ENCODE measurements at regions not wholly inside any gene's neighbourhood (a gene's known extent, or its start where the extent isn't known, plus 50 kb on each side); places are given as distances from the start of the nearest gene placed in this dataset.

DNA sequence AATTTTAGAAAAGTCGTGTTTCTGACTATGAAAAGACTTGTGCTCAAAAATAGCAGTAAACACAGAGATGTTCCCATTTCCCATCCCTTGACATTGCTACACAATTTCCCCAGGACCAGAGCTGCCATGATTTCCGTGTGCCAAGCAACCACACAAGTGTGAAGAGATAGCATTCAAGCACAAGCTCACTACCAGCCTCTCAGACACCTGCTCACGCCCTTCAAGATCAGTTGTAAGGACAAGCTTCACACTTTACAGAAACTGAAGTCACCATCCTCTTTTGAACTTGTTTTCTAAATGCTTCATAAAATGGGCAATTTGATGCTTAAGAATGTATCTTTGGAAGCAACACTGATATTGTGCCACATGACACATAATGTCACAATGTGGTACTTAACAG lies 333.1 kb downstream of the CAAP1 start:
- DNase-seq (ENCODE audit: insufficient read length, low spot score): no peak
- no peak for FAIRE-seq
- TF ChIP-seq, protein P1, sequence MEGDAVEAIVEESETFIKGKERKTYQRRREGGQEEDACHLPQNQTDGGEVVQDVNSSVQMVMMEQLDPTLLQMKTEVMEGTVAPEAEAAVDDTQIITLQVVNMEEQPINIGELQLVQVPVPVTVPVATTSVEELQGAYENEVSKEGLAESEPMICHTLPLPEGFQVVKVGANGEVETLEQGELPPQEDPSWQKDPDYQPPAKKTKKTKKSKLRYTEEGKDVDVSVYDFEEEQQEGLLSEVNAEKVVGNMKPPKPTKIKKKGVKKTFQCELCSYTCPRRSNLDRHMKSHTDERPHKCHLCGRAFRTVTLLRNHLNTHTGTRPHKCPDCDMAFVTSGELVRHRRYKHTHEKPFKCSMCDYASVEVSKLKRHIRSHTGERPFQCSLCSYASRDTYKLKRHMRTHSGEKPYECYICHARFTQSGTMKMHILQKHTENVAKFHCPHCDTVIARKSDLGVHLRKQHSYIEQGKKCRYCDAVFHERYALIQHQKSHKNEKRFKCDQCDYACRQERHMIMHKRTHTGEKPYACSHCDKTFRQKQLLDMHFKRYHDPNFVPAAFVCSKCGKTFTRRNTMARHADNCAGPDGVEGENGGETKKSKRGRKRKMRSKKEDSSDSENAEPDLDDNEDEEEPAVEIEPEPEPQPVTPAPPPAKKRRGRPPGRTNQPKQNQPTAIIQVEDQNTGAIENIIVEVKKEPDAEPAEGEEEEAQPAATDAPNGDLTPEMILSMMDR (IDR thresholded peaks at IDR 0.05; ENCODE audit: insufficient read depth, missing control alignments): no peak

DNA sequence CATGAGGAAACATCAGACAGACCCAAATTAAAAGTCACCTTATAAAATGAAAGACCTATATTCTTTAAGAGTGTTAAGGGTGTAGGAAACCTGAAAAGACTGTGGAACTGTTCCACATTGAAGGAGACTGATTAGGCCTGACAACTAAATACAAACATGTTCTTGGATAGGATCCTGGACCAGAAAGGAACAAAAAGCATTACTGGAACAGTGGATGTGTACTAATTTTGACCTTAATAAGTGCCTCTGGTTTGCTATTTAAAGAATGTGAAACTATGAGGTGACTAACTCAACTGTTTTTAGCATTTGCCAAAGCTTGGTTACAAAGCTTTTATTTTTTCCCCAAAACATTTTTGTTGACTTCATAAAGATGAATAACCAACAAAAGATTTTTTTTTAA lies 340.6 kb downstream of the CAAP1 start:
- TF ChIP-seq, protein P1 (IDR thresholded peaks at IDR 0.05; ENCODE audit: insufficient read depth, missing control alignments): no peak
- FAIRE-seq (no peak), DNase-seq (ENCODE audit: insufficient read length, low spot score) (no peak)

DNA sequence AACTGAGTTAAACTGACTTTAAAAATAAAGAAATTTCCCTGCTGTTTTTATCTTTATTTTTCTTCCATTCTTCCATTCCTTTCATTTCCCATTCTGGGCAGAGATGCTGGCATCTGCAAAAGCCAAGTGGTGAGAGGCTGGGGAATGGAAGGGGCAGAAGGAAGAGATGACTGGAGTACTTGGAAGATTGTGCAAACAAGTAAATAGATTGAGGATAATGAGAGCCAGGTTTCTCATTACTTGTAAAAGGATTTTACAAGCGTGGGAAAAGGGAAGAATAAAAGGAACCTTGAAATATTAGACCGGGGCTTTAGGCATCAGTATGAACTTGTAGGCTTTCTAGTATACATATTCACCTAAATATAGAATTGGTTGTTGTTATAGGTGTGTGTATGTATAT lies 341.2 kb downstream of the CAAP1 start:
- FAIRE-seq: no peak

DNA sequence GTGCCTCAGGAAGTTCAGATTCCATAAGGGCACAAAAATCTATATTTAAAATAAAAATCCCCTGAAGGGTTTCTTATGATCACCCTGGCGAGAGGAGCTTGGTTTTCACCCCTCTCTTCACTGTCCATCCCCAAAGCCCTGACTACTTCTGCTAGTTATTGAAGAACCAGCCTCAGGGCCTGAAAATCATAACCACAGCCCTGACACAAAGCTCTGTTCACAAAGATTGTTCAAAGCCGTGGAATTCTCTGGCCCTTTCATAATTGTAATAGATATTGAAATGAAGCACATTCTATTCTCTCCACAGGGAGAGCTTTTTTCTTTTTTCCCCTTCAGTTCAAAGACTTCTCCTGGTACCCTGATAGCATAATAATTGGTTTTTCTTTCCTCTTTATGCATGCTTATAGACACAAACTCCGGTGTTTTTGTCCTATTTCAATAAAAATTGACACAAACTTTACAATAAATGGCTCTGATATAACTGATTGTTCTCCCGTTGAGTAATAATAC lies 343.8 kb downstream of the CAAP1 start:
- no peak for DNase-seq (ENCODE audit: insufficient read length, low spot score)
- no peak for FAIRE-seq
- TF ChIP-seq, protein P1 (IDR thresholded peaks at IDR 0.05; ENCODE audit: insufficient read depth, missing control alignments): no peak

More for the DNA sequence above, 341.2 kb downstream of the CAAP1 start:
- DNase-seq (ENCODE audit: insufficient read length, low spot score): no peak
- TF ChIP-seq, protein P1 (IDR thresholded peaks at IDR 0.05; ENCODE audit: insufficient read depth, missing control alignments): no peak

DNA sequence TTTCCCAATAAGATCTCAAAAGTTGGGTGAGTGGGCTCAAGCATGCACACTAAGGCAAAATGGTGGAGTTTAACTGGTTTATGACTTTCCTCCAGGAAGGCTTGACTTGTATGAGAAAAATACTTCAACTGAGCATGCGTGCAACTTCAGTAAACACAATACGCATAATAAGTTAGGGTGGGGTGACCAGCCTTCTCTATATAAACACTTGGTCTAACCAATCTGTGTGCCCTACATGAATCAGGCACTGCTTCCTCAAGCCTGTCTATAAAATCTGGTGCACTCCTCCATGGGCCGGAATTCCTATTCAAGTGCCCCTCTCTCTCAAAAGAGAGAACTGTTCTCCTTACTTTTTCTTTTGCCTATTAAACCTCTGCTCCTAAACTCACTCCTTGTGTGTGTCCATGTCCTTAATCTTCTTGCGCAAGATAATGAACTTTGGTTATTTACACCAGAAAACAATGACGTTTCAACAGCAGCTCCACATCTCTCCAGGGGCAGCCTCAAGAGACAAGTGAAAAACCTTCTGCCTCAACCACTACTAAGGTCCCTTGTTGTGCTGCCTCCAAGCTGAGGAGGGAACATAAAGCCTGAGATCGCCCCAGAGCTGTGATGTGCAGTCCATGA lies 352.6 kb downstream of the CAAP1 start:
- no peak for FAIRE-seq
- TF ChIP-seq, protein P1 (IDR thresholded peaks at IDR 0.05; ENCODE audit: insufficient read depth, missing control alignments): no peak
- DNase-seq (ENCODE audit: insufficient read length, low spot score): no peak

DNA sequence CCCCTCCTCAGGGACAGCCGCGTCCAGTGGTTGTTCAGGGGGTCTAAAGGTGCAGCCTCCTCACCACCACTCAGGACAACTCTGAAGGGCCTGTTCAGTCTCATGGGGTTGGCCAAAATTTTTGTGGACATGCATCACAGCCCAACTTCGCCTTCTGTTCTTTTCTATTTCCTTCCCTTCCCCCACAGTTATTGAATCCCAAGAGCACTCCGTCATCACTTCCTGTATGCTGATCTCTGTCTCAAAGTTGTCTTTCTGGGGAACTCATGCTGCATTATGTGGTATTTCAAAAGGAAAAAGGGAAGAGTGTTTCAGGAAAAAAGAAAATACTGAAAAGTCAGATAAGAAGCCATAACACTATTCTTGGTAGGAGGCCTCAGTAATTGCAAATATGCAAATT lies 355.4 kb downstream of the CAAP1 start:
- FAIRE-seq (no peak), DNase-seq (ENCODE audit: insufficient read length, low spot score) (no peak)
- TF ChIP-seq, protein P1 (IDR thresholded peaks at IDR 0.05; ENCODE audit: insufficient read depth, missing control alignments): no peak

DNA sequence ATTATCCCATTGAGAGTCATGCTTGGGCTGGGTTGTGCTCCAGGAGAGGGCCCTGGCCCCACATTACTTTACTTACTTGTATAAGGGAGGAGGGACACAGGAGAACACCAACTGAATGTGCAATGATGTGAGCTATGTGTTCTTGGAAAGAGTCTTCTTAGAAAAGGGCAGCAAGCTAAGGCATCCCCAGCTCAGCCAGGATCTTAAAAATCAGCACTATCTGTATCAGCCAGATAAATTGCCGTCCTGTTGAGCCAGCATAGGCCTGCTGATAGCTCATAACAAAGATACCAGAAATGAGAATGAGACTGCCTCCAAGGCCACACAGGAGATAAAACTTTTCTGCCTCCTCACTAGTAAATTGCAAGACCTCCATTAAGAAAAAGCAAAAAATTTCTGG lies 357.5 kb downstream of the CAAP1 start:
- TF ChIP-seq, protein P1 (IDR thresholded peaks at IDR 0.05; ENCODE audit: insufficient read depth, missing control alignments): no peak
- DNase-seq (ENCODE audit: insufficient read length, low spot score) (no peak), FAIRE-seq (no peak)

Data from D721Med (cell line).